ENCODE measurements at regions not wholly inside any gene's neighbourhood (a gene's known extent, or its start where the extent isn't known, plus 50 kb on each side); places are given as distances from the start of the nearest gene placed in this dataset.

DNA sequence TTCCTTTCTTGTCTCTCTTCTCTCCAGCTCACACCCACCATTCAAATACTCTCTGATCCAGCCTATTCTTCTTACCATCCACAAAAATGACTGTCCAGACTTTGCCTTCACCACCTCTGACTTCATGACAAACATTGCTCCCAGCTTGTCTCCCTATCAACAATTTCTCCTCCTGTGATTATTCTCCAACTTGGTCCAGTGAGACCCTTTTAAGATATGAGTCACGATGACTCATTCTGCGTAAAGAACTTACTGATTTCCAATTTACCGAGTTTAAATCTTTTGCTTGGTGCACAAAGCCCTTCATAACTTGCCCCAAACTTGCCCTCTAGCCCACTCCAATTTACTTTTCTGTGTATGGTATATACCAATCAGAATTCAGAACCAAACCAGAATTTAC is 833.2 kb downstream of the MAFB start:
- TF ChIP-seq, protein P1, sequence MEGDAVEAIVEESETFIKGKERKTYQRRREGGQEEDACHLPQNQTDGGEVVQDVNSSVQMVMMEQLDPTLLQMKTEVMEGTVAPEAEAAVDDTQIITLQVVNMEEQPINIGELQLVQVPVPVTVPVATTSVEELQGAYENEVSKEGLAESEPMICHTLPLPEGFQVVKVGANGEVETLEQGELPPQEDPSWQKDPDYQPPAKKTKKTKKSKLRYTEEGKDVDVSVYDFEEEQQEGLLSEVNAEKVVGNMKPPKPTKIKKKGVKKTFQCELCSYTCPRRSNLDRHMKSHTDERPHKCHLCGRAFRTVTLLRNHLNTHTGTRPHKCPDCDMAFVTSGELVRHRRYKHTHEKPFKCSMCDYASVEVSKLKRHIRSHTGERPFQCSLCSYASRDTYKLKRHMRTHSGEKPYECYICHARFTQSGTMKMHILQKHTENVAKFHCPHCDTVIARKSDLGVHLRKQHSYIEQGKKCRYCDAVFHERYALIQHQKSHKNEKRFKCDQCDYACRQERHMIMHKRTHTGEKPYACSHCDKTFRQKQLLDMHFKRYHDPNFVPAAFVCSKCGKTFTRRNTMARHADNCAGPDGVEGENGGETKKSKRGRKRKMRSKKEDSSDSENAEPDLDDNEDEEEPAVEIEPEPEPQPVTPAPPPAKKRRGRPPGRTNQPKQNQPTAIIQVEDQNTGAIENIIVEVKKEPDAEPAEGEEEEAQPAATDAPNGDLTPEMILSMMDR (IDR thresholded peaks at IDR 0.05; ENCODE audit: insufficient read depth, low read length) = no peak
- no peak for TF ChIP-seq GABPA (IDR thresholded peaks at IDR 0.05; ENCODE audit: low read depth)
